HG03095 (cell line): ENCODE measurements at regions not wholly inside any gene's neighbourhood (a gene's known extent, or its start where the extent isn't known, plus 50 kb on each side); places are given as distances from the start of the nearest gene placed in this dataset.

Experiments used
- ATAC-seq: cut with Tn5 transposase; IDR thresholded peaks from one replicate; pipeline ENCODE4 v1.9.1; 2021; ENCODE audit warnings: moderate library complexity; ENCODE audit not compliant: unreplicated experiment

- ATAC-seq = no peak
Measured at GRCh38 chr14:85242666-85243065, 287.3 kb upstream of the FLRT2 start.

GRCh38 chr14:85243321-85243720 lies 286.6 kb upstream of the FLRT2 start:
- ATAC-seq = no peak

- ATAC-seq = no peak
Measured at GRCh38 chr14:85247071-85247470, 282.9 kb upstream of the FLRT2 start.

- no peak for ATAC-seq
Measured at GRCh38 chr14:85248881-85249635, 280.9 kb upstream of the FLRT2 start.

- ATAC-seq = no peak
Measured at GRCh38 chr14:85250414-85251189, 279.3 kb upstream of the FLRT2 start.

GRCh38 chr14:85252011-85252410 lies 277.9 kb upstream of the FLRT2 start:
- ATAC-seq = no peak

GRCh38 chr14:85254711-85255110 lies 275.2 kb upstream of the FLRT2 start:
- ATAC-seq = no peak

GRCh38 chr14:85257287-85257686 lies 272.7 kb upstream of the FLRT2 start:
- ATAC-seq = no peak

- no peak for ATAC-seq
Measured at GRCh38 chr14:85263916-85264675, 265.8 kb upstream of the FLRT2 start.

- ATAC-seq = no peak
Measured at GRCh38 chr14:85273099-85273677, 256.8 kb upstream of the FLRT2 start.

GRCh38 chr14:85273952-85274351 lies 256.0 kb upstream of the FLRT2 start:
- no peak for ATAC-seq

GRCh38 chr14:85276161-85276978 lies 253.6 kb upstream of the FLRT2 start:
- ATAC-seq = no peak

GRCh38 chr14:85276979-85277228 lies 253.0 kb upstream of the FLRT2 start:
- no peak for ATAC-seq

- no peak for ATAC-seq
Measured at GRCh38 chr14:85279407-85279806, 250.5 kb upstream of the FLRT2 start.

- no peak for ATAC-seq
Measured at GRCh38 chr14:85280074-85280473, 249.9 kb upstream of the FLRT2 start.

GRCh38 chr14:85281921-85282320 lies 248.0 kb upstream of the FLRT2 start:
- ATAC-seq = no peak

- ATAC-seq = no peak
Measured at GRCh38 chr14:85288041-85288440, 241.9 kb upstream of the FLRT2 start.

GRCh38 chr14:85291731-85292130 lies 238.2 kb upstream of the FLRT2 start:
- no peak for ATAC-seq

GRCh38 chr14:85293612-85294234 lies 236.2 kb upstream of the FLRT2 start:
- no peak for ATAC-seq

- no peak for ATAC-seq
Measured at GRCh38 chr14:85295318-85295717, 234.6 kb upstream of the FLRT2 start.
